H9 (cell line): ENCODE measurements at regions not wholly inside any gene's neighbourhood (a gene's known extent, or its start where the extent isn't known, plus 50 kb on each side); places are given as distances from the start of the nearest gene placed in this dataset.

ENCODE experiments used
- DNase-seq: peaks from one replicate; pipeline ENCODE4 v3.0.0-alpha.2; 2017
- H2AFZ ChIP-seq: one replicate; pipeline ENCODE4 v1.6.1; 2013; ENCODE audit warnings: mild to moderate bottlenecking, low read length, control low read depth, moderate library complexity
- H2AK5ac ChIP-seq: 2 replicates; pipeline ENCODE4 v1.6.1; 2013; ENCODE audit warnings: low read length, control low read depth, mixed read lengths; ENCODE audit not compliant: insufficient read length
- H2BK120ac ChIP-seq: one replicate; pipeline ENCODE4 v1.6.1; 2013; ENCODE audit warnings: low read depth, mild to moderate bottlenecking, low read length, control low read depth, inconsistent platforms; ENCODE audit not compliant: poor library complexity, severe bottlenecking
- H2BK12ac ChIP-seq: 2 replicates; pipeline ENCODE4 v1.6.1; 2013; ENCODE audit warnings: low read length, control low read depth, mixed read lengths, low read depth; ENCODE audit not compliant: insufficient read length
- H2BK15ac ChIP-seq: 2 replicates; pipeline ENCODE4 v1.6.1; 2013; ENCODE audit warnings: low read depth, low read length, control low read depth
- H2BK20ac ChIP-seq: one replicate; pipeline ENCODE4 v1.6.1; 2013; ENCODE audit warnings: low read depth, mild to moderate bottlenecking, low read length, control low read depth, inconsistent platforms; ENCODE audit not compliant: poor library complexity, severe bottlenecking
- H2BK5ac ChIP-seq: 2 replicates; pipeline ENCODE4 v1.6.1; 2013; ENCODE audit warnings: low read length, control low read depth, mixed read lengths; ENCODE audit not compliant: insufficient read length
- H3K14ac ChIP-seq: 2 replicates; pipeline ENCODE4 v1.6.1; 2013; ENCODE audit warnings: low read length, control low read depth; ENCODE audit not compliant: insufficient read depth
- H3K18ac ChIP-seq: 2 replicates; pipeline ENCODE4 v1.6.1; 2013; ENCODE audit warnings: low read depth, mild to moderate bottlenecking, mixed read lengths, low read length, control low read depth; ENCODE audit not compliant: insufficient read length
- H3K23ac ChIP-seq: 2 replicates; pipeline ENCODE4 v1.6.1; 2013; ENCODE audit warnings: low read length, control low read depth, mixed read lengths, low read depth; ENCODE audit not compliant: insufficient read length
- H3K23me2 ChIP-seq: 2 replicates; pipeline ENCODE4 v1.6.1; 2013; ENCODE audit warnings: low read depth, mild to moderate bottlenecking, mixed read lengths, low read length, control low read depth; ENCODE audit not compliant: insufficient read length, poor library complexity, severe bottlenecking
- H3K27ac ChIP-seq: 2 replicates; pipeline ENCODE4 v1.5.1; 2013; ENCODE audit warnings: low read length, control low read depth, mixed read lengths, low read depth; ENCODE audit not compliant: insufficient read length
- H3K27me3 ChIP-seq: 2 replicates; pipeline ENCODE4 v1.6.1; 2013; ENCODE audit warnings: low read length, control low read depth, inconsistent platforms; ENCODE audit not compliant: insufficient read depth
- H3K4ac ChIP-seq: 2 replicates; pipeline ENCODE4 v1.6.1; 2013; ENCODE audit warnings: low read depth, mild to moderate bottlenecking, control low read depth, inconsistent platforms, low read length, moderate library complexity
- H3K4me1 ChIP-seq: 2 replicates; pipeline ENCODE4 v1.6.1; 2013; ENCODE audit warnings: low read length, control low read depth, inconsistent platforms; ENCODE audit not compliant: insufficient read depth
- H3K4me2 ChIP-seq: 2 replicates; pipeline ENCODE4 v1.6.1; 2013; ENCODE audit warnings: low read length, control low read depth, mixed read lengths; ENCODE audit not compliant: insufficient read length, insufficient read depth
- H3K56ac ChIP-seq: 2 replicates; pipeline ENCODE4 v1.6.1; 2013; ENCODE audit warnings: low read depth, mild to moderate bottlenecking, mixed read lengths, low read length, control low read depth; ENCODE audit not compliant: insufficient read length
- H3K79me1 ChIP-seq: 2 replicates; pipeline ENCODE4 v1.6.1; 2013; ENCODE audit warnings: low read depth, mild to moderate bottlenecking, moderate library complexity, low read length, control low read depth, inconsistent platforms; ENCODE audit not compliant: insufficient read depth, poor library complexity, severe bottlenecking
- H3K79me2 ChIP-seq: 2 replicates; pipeline ENCODE4 v1.6.1; 2013; ENCODE audit warnings: low read length, control low read depth, inconsistent platforms; ENCODE audit not compliant: insufficient read depth
- H3K9ac ChIP-seq: 2 replicates; pipeline ENCODE4 v1.6.1; 2013; ENCODE audit warnings: low read length, control low read depth, mixed read lengths; ENCODE audit not compliant: insufficient read length; ENCODE audit errors: extremely low read depth
- H3K9me3 ChIP-seq: one replicate; pipeline ENCODE4 v1.6.1; 2013; ENCODE audit warnings: low read depth, low read length, inconsistent platforms; ENCODE audit not compliant: control insufficient read depth
- H3T11ph ChIP-seq: one replicate; pipeline ENCODE4 v1.6.1; 2013; ENCODE audit warnings: mild to moderate bottlenecking, low read length, control low read depth, inconsistent platforms
- H4K20me1 ChIP-seq: one replicate; pipeline ENCODE4 v1.6.1; 2013; ENCODE audit not compliant: control insufficient read depth, insufficient read length, insufficient read depth
- H4K5ac ChIP-seq: 2 replicates; pipeline ENCODE4 v1.6.1; 2013; ENCODE audit warnings: low read depth, mild to moderate bottlenecking, mixed read lengths, low read length, control low read depth; ENCODE audit not compliant: insufficient read length
- H4K8ac ChIP-seq: replicated peaks from 2 replicates; pipeline ENCODE4 v1.6.1; 2013; ENCODE audit warnings: low read length, control low read depth, mixed read lengths, low read depth; ENCODE audit not compliant: insufficient read length
- H4K91ac ChIP-seq: 2 replicates; pipeline ENCODE4 v1.6.1; 2013; ENCODE audit warnings: low read depth, mild to moderate bottlenecking, moderate library complexity, mixed read lengths, low read length, control low read depth; ENCODE audit not compliant: insufficient read length
- H3K27ac Mint-ChIP-seq, 3 experiments: 2 replicates in 2 of 3; 3 replicates in 1 of 3; pipeline ENCODE4 v1.8.0; 2020 to 2021; ENCODE audit warnings: mixed read lengths in 3 of 3, mild to moderate bottlenecking in 1 of 3, moderate library complexity in 1 of 3
- H3K27me3 Mint-ChIP-seq: 2 replicates; pipeline ENCODE4 v1.8.0; 2021; ENCODE audit warnings: low read depth, mild to moderate bottlenecking, moderate library complexity, mixed read lengths
- H3K36me3 Mint-ChIP-seq, 3 experiments: 2 replicates in 2 of 3; 3 replicates in 1 of 3; pipeline ENCODE4 v1.8.0; 2020 to 2021; ENCODE audit warnings: low read depth in 3 of 3, mixed read lengths in 3 of 3; ENCODE audit not compliant: insufficient read depth in 1 of 3
- H3K4me1 Mint-ChIP-seq, 2 experiments: 2 replicates each; pipeline ENCODE4 v1.8.0; 2020; ENCODE audit warnings: mixed read lengths in 2 of 2
- H3K4me3 Mint-ChIP-seq, 2 experiments: 2 replicates in 1 of 2; 3 replicates in 1 of 2; pipeline ENCODE4 v1.8.0; 2020 to 2021; ENCODE audit warnings: mild to moderate bottlenecking in 2 of 2, mixed read lengths in 2 of 2, moderate library complexity in 1 of 2
- H3K9me3 Mint-ChIP-seq, 2 experiments: 2 replicates in 1 of 2; 3 replicates in 1 of 2; pipeline ENCODE4 v1.8.0; 2020; ENCODE audit warnings: mild to moderate bottlenecking in 2 of 2, mixed read lengths in 2 of 2, moderate library complexity in 1 of 2
- CTCF ChIP-seq: fragments of 200-600 bp; sonication (generic); conservative IDR thresholded peaks from 3 replicates; pipeline ENCODE4 v1.8.0; 2021; ENCODE audit warnings: antibody characterized with exemption, mild to moderate bottlenecking
- WGBS: extraction: QIAGEN DNeasy Blood & Tissue Kit; methylation state at CpG from one replicate; pipeline ENCODE4 v1.1.7; 2013; ENCODE audit warnings: missing lambda C conversion rate, low lambda C conversion rate, mixed read lengths; ENCODE audit not compliant: insufficient read length; ENCODE audit errors: extremely low coverage; 5-methylcytosine and 5-hydroxymethylcytosine counted together

GRCh38 chr18:71047882-71048281 is 759.0 kb downstream of the SOCS6 start:
- H3K23ac ChIP-seq: no peak overlapping the region
- no peak overlapping the region for H2BK12ac ChIP-seq
- H3K79me1 ChIP-seq: no peaks in the 10 kb centered on the region
- no peak overlapping the region for H2BK20ac ChIP-seq
- H3K56ac ChIP-seq: no peak overlapping the region
- no peak overlapping the region for H4K5ac ChIP-seq
- H3K27me3 ChIP-seq: no peaks in the 10 kb centered on the region
- H3K23me2 ChIP-seq: no peaks in the 10 kb centered on the region
- H4K91ac ChIP-seq: no peak overlapping the region
- H2BK15ac ChIP-seq: no peak overlapping the region
- Mint-ChIP-seq H3K4me3 (no peak overlapping the region), H3K9me3 (no peaks in the 10 kb centered on the region), H3K4me1 (no peaks in the 10 kb centered on the region), H3K27ac (no peak overlapping the region), H3K36me3 (no peaks in the 10 kb centered on the region), H3K27me3 (no peaks in the 10 kb centered on the region)
- no peak overlapping the region for H3T11ph ChIP-seq
- H3K9me3 ChIP-seq: no peaks in the 10 kb centered on the region
- H2BK5ac ChIP-seq: no peak overlapping the region
- H3K79me2 ChIP-seq: no peaks in the 10 kb centered on the region
- no peak overlapping the region for H3K9ac ChIP-seq
- no peak overlapping the region for H3K27ac ChIP-seq
- H4K20me1 ChIP-seq: no peaks in the 10 kb centered on the region
- WGBS: no CpG with 5 or more reads among the region's 4 CpGs
- H2AFZ ChIP-seq: no peak overlapping the region
- H3K4ac ChIP-seq: no peak overlapping the region
- no peak overlapping the region for H3K18ac ChIP-seq
- H2AK5ac ChIP-seq: no peak overlapping the region
- H3K4me2 ChIP-seq: no peak overlapping the region
- H2BK120ac ChIP-seq: no peak overlapping the region
- no peaks in the 10 kb centered on the region for H3K4me1 ChIP-seq
- no peak for DNase-seq
- H4K8ac ChIP-seq: no peak overlapping the region
- no peak overlapping the region for H3K14ac ChIP-seq
- no peak for TF ChIP-seq CTCF
